Activated naive CD8-positive, alpha-beta T cell treated with anti-CD3 and anti-CD28 coated beads, Interleukin-2, amount 50 U/mL, for 24 hours (primary cell): ENCODE measurements at regions not wholly inside any gene's neighbourhood (a gene's known extent, or its start where the extent isn't known, plus 50 kb on each side); places are given as distances from the start of the nearest gene placed in this dataset.

Experiments used
- ATAC-seq: fragments of 150-1000 bp; cut with Tn5 transposase; one replicate; pipeline ENCODE4 v1.10.0; 2021
- DNase-seq: peaks from one replicate; pipeline ENCODE4 v3.0.0; 2021
- H3K27ac Mint-ChIP-seq: one replicate; pipeline ENCODE4 v1.8.0; 2021; ENCODE audit warnings: mild to moderate bottlenecking, mixed read lengths
- H3K27me3 Mint-ChIP-seq: one replicate; pipeline ENCODE4 v1.8.0; 2021; ENCODE audit warnings: mixed read lengths
- H3K36me3 Mint-ChIP-seq: one replicate; pipeline ENCODE4 v1.8.0; 2021; ENCODE audit warnings: low read depth, mixed read lengths
- H3K4me1 Mint-ChIP-seq: one replicate; pipeline ENCODE4 v1.8.0; 2021; ENCODE audit warnings: mixed read lengths
- H3K4me3 Mint-ChIP-seq: one replicate; pipeline ENCODE4 v1.8.0; 2021; ENCODE audit warnings: mild to moderate bottlenecking, moderate library complexity, mixed read lengths
- H3K9me3 Mint-ChIP-seq: one replicate; pipeline ENCODE4 v1.8.0; 2021; ENCODE audit warnings: mixed read lengths

- Mint-ChIP-seq H3K4me3 (no peak overlapping the region), H3K27ac (no peak overlapping the region), H3K4me1 (no peaks in the 10 kb centered on the region), H3K27me3 (no peaks in the 10 kb centered on the region), H3K36me3 (no peaks in the 10 kb centered on the region), H3K9me3 (peaks cover 20% of the 10 kb centered on the region)
- DNase-seq (no peak), ATAC-seq (no peak)
Measured at GRCh38 chr4:125511715-125512114, 197.0 kb downstream of the FAT4 start.

- no peak for DNase-seq
- H3K27me3 Mint-ChIP-seq = no peaks in the 10 kb centered on the region
- no peaks in the 10 kb centered on the region for H3K36me3 Mint-ChIP-seq
- no peaks in the 10 kb centered on the region for H3K4me1 Mint-ChIP-seq
- H3K27ac Mint-ChIP-seq = no peak overlapping the region
- H3K4me3 Mint-ChIP-seq = no peak overlapping the region
- no peak for ATAC-seq
- H3K9me3 Mint-ChIP-seq = peaks cover 18% of the 10 kb centered on the region
Measured at GRCh38 chr4:125515016-125515415, 200.3 kb downstream of the FAT4 start.

- H3K27me3 Mint-ChIP-seq = no peaks in the 10 kb centered on the region
- peaks cover 12% of the 10 kb centered on the region for H3K9me3 Mint-ChIP-seq
- H3K4me1 Mint-ChIP-seq = no peaks in the 10 kb centered on the region
- DNase-seq = no peak
- H3K36me3 Mint-ChIP-seq = no peaks in the 10 kb centered on the region
- no peak for ATAC-seq
- no peak overlapping the region for H3K4me3 Mint-ChIP-seq
- no peak overlapping the region for H3K27ac Mint-ChIP-seq
Measured at GRCh38 chr4:125517831-125518230, 203.1 kb downstream of the FAT4 start.

- Mint-ChIP-seq H3K27me3 (no peaks in the 10 kb centered on the region), H3K27ac (no peak overlapping the region), H3K4me3 (no peak overlapping the region), H3K4me1 (no peaks in the 10 kb centered on the region), H3K9me3 (peaks cover 12% of the 10 kb centered on the region), H3K36me3 (no peaks in the 10 kb centered on the region)
- DNase-seq (no peak), ATAC-seq (no peak)
Measured at GRCh38 chr4:125518281-125518680, 203.5 kb downstream of the FAT4 start.

GRCh38 chr4:125519371-125520146 lies 204.8 kb downstream of the FAT4 start:
- H3K4me3 Mint-ChIP-seq = no peak overlapping the region
- ATAC-seq (no peak), DNase-seq (no peak)
- no peaks in the 10 kb centered on the region for H3K36me3 Mint-ChIP-seq
- H3K9me3 Mint-ChIP-seq = peaks cover 9% of the 10 kb centered on the region
- H3K4me1 Mint-ChIP-seq = no peaks in the 10 kb centered on the region
- H3K27me3 Mint-ChIP-seq = no peaks in the 10 kb centered on the region
- H3K27ac Mint-ChIP-seq = no peak overlapping the region

- ATAC-seq (no peak), DNase-seq (no peak)
- no peaks in the 10 kb centered on the region for H3K27me3 Mint-ChIP-seq
- no peak overlapping the region for H3K27ac Mint-ChIP-seq
- H3K36me3 Mint-ChIP-seq = no peaks in the 10 kb centered on the region
- H3K4me1 Mint-ChIP-seq = no peaks in the 10 kb centered on the region
- no peak overlapping the region for H3K4me3 Mint-ChIP-seq
- H3K9me3 Mint-ChIP-seq = peaks cover 7% of the 10 kb centered on the region
Measured at GRCh38 chr4:125520258-125520990, 205.7 kb downstream of the FAT4 start.

GRCh38 chr4:125522588-125522987 lies 207.8 kb downstream of the FAT4 start:
- H3K4me1 Mint-ChIP-seq = no peaks in the 10 kb centered on the region
- no peaks in the 10 kb centered on the region for H3K27me3 Mint-ChIP-seq
- DNase-seq (no peak), ATAC-seq (no peak)
- no peaks in the 10 kb centered on the region for H3K36me3 Mint-ChIP-seq
- no peaks in the 10 kb centered on the region for H3K9me3 Mint-ChIP-seq
- H3K4me3 Mint-ChIP-seq = no peak overlapping the region
- H3K27ac Mint-ChIP-seq = no peak overlapping the region

GRCh38 chr4:125522992-125523391 lies 208.2 kb downstream of the FAT4 start:
- Mint-ChIP-seq H3K27ac (no peak overlapping the region), H3K36me3 (no peaks in the 10 kb centered on the region), H3K27me3 (no peaks in the 10 kb centered on the region), H3K4me1 (no peaks in the 10 kb centered on the region), H3K9me3 (no peaks in the 10 kb centered on the region), H3K4me3 (no peak overlapping the region)
- ATAC-seq = no peak
- DNase-seq = no peak

GRCh38 chr4:125526420-125526819 lies 211.7 kb downstream of the FAT4 start:
- Mint-ChIP-seq H3K27ac (no peak overlapping the region), H3K27me3 (no peaks in the 10 kb centered on the region), H3K4me3 (no peak overlapping the region), H3K4me1 (no peaks in the 10 kb centered on the region), H3K9me3 (no peaks in the 10 kb centered on the region), H3K36me3 (no peaks in the 10 kb centered on the region)
- no peak for DNase-seq
- ATAC-seq = no peak

- no peaks in the 10 kb centered on the region for H3K27me3 Mint-ChIP-seq
- no peaks in the 10 kb centered on the region for H3K4me1 Mint-ChIP-seq
- H3K36me3 Mint-ChIP-seq = no peaks in the 10 kb centered on the region
- H3K9me3 Mint-ChIP-seq = no peaks in the 10 kb centered on the region
- no peak overlapping the region for H3K27ac Mint-ChIP-seq
- no peak overlapping the region for H3K4me3 Mint-ChIP-seq
- DNase-seq (no peak), ATAC-seq (no peak)
Measured at GRCh38 chr4:125527681-125528080, 212.9 kb downstream of the FAT4 start.

GRCh38 chr4:125529071-125529470 lies 214.3 kb downstream of the FAT4 start:
- Mint-ChIP-seq H3K27ac (no peak overlapping the region), H3K27me3 (no peaks in the 10 kb centered on the region), H3K36me3 (no peaks in the 10 kb centered on the region), H3K4me1 (no peaks in the 10 kb centered on the region), H3K4me3 (no peak overlapping the region), H3K9me3 (no peaks in the 10 kb centered on the region)
- DNase-seq (no peak), ATAC-seq (no peak)

GRCh38 chr4:125538670-125539069 lies 223.9 kb downstream of the FAT4 start:
- no peaks in the 10 kb centered on the region for H3K4me1 Mint-ChIP-seq
- H3K27me3 Mint-ChIP-seq = no peaks in the 10 kb centered on the region
- no peak for DNase-seq
- no peaks in the 10 kb centered on the region for H3K36me3 Mint-ChIP-seq
- H3K4me3 Mint-ChIP-seq = no peak overlapping the region
- ATAC-seq = no peak
- H3K9me3 Mint-ChIP-seq = peaks cover 17% of the 10 kb centered on the region
- no peak overlapping the region for H3K27ac Mint-ChIP-seq

GRCh38 chr4:125539691-125540090 lies 224.9 kb downstream of the FAT4 start:
- Mint-ChIP-seq H3K4me1 (no peaks in the 10 kb centered on the region), H3K4me3 (no peak overlapping the region), H3K27me3 (no peaks in the 10 kb centered on the region), H3K9me3 (peaks cover 15% of the 10 kb centered on the region), H3K36me3 (no peaks in the 10 kb centered on the region), H3K27ac (no peak overlapping the region)
- no peak for ATAC-seq
- no peak for DNase-seq

GRCh38 chr4:125541836-125542385 lies 227.2 kb downstream of the FAT4 start:
- Mint-ChIP-seq H3K27me3 (no peaks in the 10 kb centered on the region), H3K4me1 (no peaks in the 10 kb centered on the region), H3K27ac (no peak overlapping the region), H3K36me3 (no peaks in the 10 kb centered on the region), H3K9me3 (peaks cover 12% of the 10 kb centered on the region), H3K4me3 (no peak overlapping the region)
- no peak for ATAC-seq
- no peak for DNase-seq

- no peak overlapping the region for H3K27ac Mint-ChIP-seq
- ATAC-seq = no peak
- H3K4me1 Mint-ChIP-seq = no peaks in the 10 kb centered on the region
- H3K27me3 Mint-ChIP-seq = no peaks in the 10 kb centered on the region
- no peak for DNase-seq
- H3K9me3 Mint-ChIP-seq = no peaks in the 10 kb centered on the region
- H3K4me3 Mint-ChIP-seq = no peak overlapping the region
- H3K36me3 Mint-ChIP-seq = no peaks in the 10 kb centered on the region
Measured at GRCh38 chr4:125546272-125546671, 231.5 kb downstream of the FAT4 start.
